GM12892 (cell line): ENCODE measurements at regions not wholly inside any gene's neighbourhood (a gene's known extent, or its start where the extent isn't known, plus 50 kb on each side); places are given as distances from the start of the nearest gene placed in this dataset.

Experiments used
- DNase-seq: peaks from one replicate; pipeline ENCODE4 v3.0.0; 2011; ENCODE audit not compliant: insufficient read length
- FAIRE-seq: peaks from 2 replicates; lab custom pipeline; 2011; peaks lifted over from hg19 to GRCh38; lab: Jason Lieb, UNC
- POLR2A ChIP-seq: IDR thresholded peaks from 2 replicates; pipeline ENCODE4 v1.6.1; 2011; ENCODE audit warnings: low read depth, low read length, control low read depth
- POLR2AphosphoS5 ChIP-seq: IDR thresholded peaks from 2 replicates; pipeline ENCODE4 v1.6.1; 2011; ENCODE audit warnings: low read depth, low read length, control low read depth
- TAF1 ChIP-seq: IDR thresholded peaks from 2 replicates; pipeline ENCODE4 v1.6.1; 2011; ENCODE audit warnings: low read depth, mild to moderate bottlenecking, control low read depth, low read length, borderline replicate concordance

GRCh38 chr1:87763483-87763882 lies 434.8 kb downstream of the LMO4 start:
- FAIRE-seq (no peak), DNase-seq (no peak)
- TF ChIP-seq POLR2A (no peak), POLR2AphosphoS5 (no peak), TAF1 (no peak)

DNA sequence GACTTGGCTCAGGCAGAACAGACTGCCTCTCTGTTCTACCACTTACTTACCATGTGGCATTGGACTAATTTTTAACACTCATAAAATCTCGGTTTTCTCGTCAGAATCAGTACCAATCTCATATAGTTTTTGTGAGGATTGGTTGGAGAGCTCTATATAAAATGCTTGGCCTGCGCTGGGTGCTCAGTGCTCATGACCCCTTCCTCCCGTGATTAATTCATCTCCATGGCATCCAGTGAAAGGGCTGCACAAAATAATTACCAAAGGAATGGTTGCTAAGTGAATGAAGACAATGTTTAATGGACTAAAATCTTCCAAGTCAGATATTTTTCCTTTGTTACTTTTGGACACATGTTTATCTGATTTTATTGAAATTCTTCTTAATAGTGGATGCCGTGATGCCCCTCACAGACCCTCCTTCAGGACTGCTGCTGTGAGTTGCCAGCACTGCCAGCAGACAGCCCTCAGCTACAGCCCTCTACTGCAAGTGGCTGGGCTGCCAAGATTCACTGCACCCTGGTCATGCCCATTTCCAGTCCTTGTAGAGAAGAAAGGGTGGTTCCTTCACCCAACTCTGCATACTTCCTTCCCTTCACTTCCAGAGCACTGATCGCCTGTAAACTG lies 436.5 kb downstream of the LMO4 start:
- no peak for FAIRE-seq
- TF ChIP-seq TAF1 (no peak), POLR2A (no peak), POLR2AphosphoS5 (no peak)
- no peak for DNase-seq

GRCh38 chr1:87765681-87766070 lies 437.0 kb downstream of the LMO4 start:
- DNase-seq (no peak), FAIRE-seq (no peak)
- no peak for TF ChIP-seq POLR2AphosphoS5
- no peak for TF ChIP-seq TAF1
- TF ChIP-seq POLR2A: no peak

- TF ChIP-seq POLR2AphosphoS5: no peak
- no peak for TF ChIP-seq TAF1
- TF ChIP-seq POLR2A: no peak
- FAIRE-seq (no peak), DNase-seq (no peak)
Observed at GRCh38 chr1:87766737-87767136, 438.1 kb downstream of the LMO4 start.

DNA sequence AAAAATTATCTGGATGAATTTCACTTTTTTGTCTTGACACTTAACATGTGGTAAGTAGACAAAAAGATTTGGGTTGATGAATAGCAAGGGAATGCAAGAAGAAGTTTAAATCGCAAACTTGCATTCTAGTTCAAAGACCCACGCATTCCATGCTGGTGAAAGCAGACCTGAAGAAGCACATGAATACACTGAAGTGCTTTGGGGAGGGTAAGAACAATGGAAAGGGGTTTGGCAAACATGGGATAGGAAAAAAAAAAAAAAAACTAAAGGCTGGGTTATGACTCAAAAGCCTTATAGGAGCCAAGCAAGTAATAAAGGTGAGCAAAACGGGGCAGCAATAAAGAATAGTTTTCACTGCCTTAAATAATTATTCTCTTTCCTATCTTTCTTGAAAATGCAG lies 450.2 kb downstream of the LMO4 start:
- no peak for FAIRE-seq
- no peak for TF ChIP-seq TAF1
- no peak for DNase-seq

GRCh38 chr1:87781554-87781953 lies 452.9 kb downstream of the LMO4 start:
- DNase-seq: no peak
- no peak for TF ChIP-seq POLR2AphosphoS5
- TF ChIP-seq POLR2A: no peak
- no peak for TF ChIP-seq TAF1
- FAIRE-seq: no peak

DNA sequence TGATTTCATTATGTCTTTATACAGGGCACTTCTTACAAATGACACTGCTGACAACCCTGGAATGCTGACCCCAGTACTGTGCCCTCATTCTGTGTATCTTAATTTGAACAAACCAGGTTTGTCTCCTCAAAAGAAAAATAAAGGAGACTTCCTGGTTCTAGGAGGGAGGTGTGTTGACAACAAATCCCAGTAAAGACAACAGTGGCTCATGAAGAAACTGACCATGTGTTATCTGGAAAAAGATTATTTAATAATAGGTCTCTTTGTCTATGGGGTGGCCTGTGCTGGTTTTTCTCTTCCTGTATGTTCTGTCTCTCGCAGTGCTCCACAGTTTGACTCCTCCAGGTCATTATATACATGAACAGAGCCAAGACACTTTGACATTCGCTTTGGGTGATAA lies 454.6 kb downstream of the LMO4 start:
- TF ChIP-seq TAF1: no peak
- no peak for TF ChIP-seq POLR2AphosphoS5
- no peak for TF ChIP-seq POLR2A
- FAIRE-seq (no peak), DNase-seq (no peak)

DNA sequence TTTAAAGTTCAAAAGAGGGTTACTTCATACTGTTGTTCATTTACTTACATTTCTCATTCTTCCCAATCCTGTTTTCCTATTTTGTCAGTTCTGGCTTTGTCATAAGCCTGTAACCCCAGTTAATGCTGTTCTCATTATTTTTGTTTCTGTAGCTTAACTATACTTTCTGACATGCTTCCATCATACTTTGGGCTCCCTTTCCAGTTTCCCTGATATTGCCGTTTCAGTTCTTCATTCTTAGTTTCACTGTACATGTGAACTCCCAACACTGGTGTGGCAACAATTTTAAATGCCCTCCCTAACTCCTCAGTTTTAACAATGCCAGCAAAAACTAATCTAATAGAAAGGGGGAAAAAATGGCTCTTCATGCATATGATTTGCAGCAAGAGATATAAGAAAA lies 456.7 kb downstream of the LMO4 start:
- DNase-seq: no peak
- TF ChIP-seq POLR2AphosphoS5: no peak
- no peak for TF ChIP-seq TAF1
- TF ChIP-seq POLR2A: no peak
- FAIRE-seq: no peak

DNA sequence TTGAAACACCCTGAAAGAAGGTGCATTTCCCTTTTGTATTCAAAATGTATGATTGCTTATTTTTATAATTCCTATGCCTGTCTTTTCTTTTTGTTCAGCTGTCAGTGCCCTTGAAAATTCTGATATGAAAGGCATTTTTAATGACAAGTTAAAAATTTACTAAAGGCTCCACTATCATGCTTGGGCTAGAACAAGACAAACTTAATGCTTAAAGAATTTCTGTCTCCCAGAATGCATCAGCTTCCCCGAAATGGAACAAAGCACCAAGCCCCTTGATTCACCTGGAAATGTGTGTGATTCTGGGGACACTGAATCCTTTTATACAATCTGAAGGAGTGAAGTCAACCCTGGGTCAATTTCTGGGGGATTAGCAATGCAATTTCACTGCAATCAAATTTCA lies 457.5 kb downstream of the LMO4 start:
- no peak for FAIRE-seq
- no peak for TF ChIP-seq POLR2AphosphoS5
- no peak for TF ChIP-seq POLR2A
- no peak for TF ChIP-seq TAF1

GRCh38 chr1:87786861-87787545 lies 458.3 kb downstream of the LMO4 start:
- FAIRE-seq: no peak
- DNase-seq: no peak
- TF ChIP-seq POLR2AphosphoS5 (no peak), POLR2A (no peak), TAF1 (no peak)

More for the DNA sequence above, 457.5 kb downstream of the LMO4 start:
- DNase-seq: no peak

- no peak for DNase-seq
- no peak for FAIRE-seq
- TF ChIP-seq POLR2A (no peak), POLR2AphosphoS5 (no peak), TAF1 (no peak)
Observed at GRCh38 chr1:87787551-87787950, 458.9 kb downstream of the LMO4 start.

DNA sequence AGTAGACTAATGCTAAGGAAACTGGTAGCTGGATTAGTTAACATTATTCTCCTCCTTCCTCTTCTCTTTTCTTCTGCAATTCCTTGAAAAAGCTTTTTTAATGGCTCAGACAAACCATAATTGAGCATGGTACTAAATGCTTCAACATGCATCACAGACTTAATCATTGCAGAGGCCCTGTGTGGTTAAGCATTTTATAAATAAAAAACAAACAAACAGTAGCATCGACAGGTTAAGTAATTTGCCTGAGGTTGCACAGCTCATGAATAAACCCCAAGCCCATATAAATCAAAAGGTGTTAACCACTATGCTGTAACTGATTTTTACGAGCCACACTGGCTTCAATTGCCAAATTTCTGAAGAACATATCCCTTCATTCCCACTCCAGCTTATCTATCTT lies 462.1 kb downstream of the LMO4 start:
- no peak for DNase-seq
- TF ChIP-seq TAF1: no peak
- TF ChIP-seq POLR2AphosphoS5: no peak
- TF ChIP-seq POLR2A: no peak

More for the DNA sequence above, 462.1 kb downstream of the LMO4 start:
- no peak for FAIRE-seq
